DMS53 (cell line): ENCODE measurements at regions not wholly inside any gene's neighbourhood (a gene's known extent, or its start where the extent isn't known, plus 50 kb on each side); places are given as distances from the start of the nearest gene placed in this dataset.
A peak's percentile ranks its signal among the peaks of the same experiment; 100 is the strongest.

Experiments used
- DNase-seq: peaks from one replicate; lab custom pipeline; 2025; lab: John Stamatoyannopoulos, UW

DNA sequence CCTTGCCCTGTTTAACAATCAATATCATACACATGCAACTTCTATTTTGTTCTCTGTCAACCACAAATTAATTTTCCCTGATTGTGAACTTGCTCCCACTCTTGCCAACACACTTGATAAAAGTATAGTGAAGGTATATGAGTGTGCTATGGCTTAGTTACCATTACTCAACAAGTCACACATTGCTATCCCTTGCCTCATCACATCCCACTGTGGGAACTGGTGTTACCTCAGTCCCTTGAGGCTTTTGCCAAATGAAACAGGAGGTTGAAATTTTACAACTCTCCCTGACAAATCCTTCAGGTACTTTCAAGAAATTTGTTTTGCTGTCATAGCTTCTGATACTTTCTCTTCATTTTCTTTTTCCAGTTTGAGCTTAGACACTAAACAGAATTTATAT lies 472.5 kb upstream of the SEMA3D start:
- DNase-seq, result no peak

DNA sequence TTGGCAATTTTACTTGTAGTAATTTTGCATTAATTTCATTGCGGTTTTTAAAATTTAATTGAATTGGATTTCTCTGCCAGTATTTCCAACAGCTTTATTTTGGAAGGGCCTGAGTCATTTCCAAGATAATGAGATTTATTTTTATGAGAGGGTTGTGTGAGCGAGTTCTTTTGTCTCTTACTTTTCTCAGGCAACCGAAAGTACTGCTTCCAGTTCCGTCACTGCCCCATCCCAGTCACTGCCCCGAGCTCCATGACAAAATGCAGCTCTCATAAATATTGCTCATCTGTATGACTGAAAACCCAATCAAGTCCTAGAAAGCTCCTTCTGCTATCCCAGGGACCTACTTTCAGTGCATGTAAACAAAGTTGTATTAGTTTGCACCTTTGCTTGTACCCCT lies 468.4 kb upstream of the SEMA3D start:
- DNase-seq, result no peak

- no peak for DNase-seq
Measured at GRCh38 chr7:85644272-85644671, 457.4 kb upstream of the SEMA3D start.

GRCh38 chr7:85641331-85641730 lies 454.5 kb upstream of the SEMA3D start:
- no peak for DNase-seq

DNA sequence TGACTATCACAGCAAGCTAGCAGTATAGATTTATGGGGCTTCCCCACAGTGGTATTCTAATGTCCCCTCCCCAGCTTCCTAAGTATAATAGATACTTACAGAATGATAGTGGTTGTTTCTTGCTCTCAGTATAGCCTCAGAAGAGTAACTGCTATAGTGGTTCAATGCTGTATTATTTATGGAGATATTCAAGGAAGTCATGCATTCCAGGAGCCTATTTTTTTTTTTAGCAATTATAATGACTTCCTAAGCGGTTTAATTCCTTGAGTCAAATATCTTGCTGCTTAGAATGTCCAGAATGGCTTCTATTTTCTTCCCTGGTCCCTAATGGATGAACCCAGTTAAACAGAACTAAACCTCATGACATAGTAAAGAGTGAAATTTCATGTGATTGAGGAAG lies 451.5 kb upstream of the SEMA3D start:
- no peak for DNase-seq

- peak; percentile 89 for DNase-seq
Measured at GRCh38 chr7:85634951-85635350, 448.1 kb upstream of the SEMA3D start.

DNA sequence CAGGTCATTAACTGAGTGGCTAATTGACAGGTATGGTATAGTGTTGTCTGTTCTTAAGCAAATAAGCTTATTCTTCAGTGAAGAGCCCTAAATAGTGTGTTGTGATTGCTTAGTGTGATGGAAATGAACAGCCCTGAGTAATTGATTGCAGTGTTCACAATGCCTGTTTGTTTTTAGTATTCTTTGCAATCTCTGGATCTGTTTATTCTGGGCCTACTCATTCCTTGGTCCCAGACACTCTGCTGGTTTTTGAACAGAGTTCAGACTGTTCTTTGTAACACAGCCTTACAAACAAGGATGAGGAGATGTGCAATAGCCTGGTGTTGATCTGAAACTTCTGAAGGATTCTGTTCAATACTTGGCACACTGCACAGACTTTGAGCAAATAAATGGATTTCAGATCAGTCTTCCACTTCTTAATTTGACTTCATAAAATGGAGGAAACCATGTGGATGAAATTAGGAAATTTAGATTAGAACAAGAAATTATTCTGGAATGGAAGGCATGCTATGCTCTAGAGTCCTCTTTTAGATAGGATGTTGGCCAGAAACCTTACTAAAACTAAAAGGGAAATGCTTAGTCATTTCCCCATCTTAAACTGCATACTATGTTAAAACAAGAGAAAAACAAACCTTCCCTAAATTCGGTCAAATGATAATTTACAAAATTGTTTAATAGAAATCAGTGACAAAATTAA lies 444.2 kb upstream of the SEMA3D start:
- DNase-seq, result peak; percentile 74

GRCh38 chr7:85627791-85628586 lies 441.1 kb upstream of the SEMA3D start:
- DNase-seq, result no peak

GRCh38 chr7:85622059-85622458 lies 435.2 kb upstream of the SEMA3D start:
- no peak for DNase-seq

GRCh38 chr7:85620936-85621685 lies 434.3 kb upstream of the SEMA3D start:
- no peak for DNase-seq

DNA sequence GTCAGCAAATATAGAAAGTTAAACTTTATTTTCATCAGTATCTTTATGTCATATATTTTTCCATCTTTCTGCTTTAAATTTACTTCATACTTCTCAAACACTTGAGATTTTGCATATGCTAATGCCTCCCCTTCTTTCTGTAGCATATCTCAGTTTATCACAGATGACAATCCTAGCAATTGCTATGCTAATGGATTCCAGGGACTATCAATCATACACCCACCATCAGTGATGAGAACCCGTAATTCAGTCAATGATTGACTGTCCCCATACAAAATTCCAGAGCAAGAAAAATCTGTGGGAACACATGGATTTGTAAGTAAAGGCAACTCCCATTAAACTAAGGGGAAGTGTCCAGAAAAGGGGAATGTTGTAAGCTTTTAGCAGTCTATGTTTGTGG lies 432.4 kb upstream of the SEMA3D start:
- DNase-seq, result no peak

- DNase-seq, result no peak
Measured at GRCh38 chr7:85614684-85615083, 427.8 kb upstream of the SEMA3D start.

GRCh38 chr7:85612514-85612913 lies 425.7 kb upstream of the SEMA3D start:
- DNase-seq, result peak; percentile 70

DNA sequence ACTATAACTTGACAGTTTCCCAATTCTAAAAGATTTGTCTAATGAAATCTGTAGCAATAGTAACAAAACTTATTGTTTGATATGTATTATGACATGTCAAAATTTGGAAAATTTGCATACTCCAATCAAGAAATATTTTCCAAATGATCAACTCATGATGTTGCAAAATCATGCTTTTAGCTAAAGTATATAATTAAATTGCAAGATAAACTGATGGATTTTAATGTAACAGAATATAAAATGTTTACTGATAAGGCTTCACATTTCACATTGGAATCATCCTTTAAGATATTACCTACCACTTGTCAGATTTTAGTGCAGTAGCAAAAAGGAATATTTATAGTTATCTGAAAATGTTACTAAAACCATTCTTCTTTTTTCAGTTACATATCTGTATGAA lies 421.9 kb upstream of the SEMA3D start:
- no peak for DNase-seq

GRCh38 chr7:85602196-85602595 lies 415.3 kb upstream of the SEMA3D start:
- DNase-seq, result no peak

DNA sequence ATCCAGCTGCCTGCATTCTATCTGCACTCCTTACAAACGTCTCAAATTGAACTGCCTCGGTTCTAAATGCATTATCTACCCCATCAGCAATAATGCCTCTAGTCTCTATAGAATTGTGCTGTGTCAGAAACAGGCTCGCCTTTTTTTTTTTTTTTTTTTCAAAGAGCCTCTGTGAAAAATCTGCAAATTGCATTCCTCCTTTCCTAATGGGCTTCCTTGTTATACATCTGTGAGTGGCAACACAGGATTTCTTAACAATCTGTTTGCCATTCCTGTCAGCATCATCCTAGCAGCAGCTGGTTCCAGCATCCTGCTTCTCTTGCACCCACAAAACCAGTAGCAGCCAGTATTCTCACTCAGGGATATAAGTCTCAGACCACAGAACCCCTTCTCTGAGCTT lies 413.5 kb upstream of the SEMA3D start:
- peak; percentile 48 for DNase-seq

GRCh38 chr7:85596827-85597226 lies 410.0 kb upstream of the SEMA3D start:
- DNase-seq, result no peak

DNA sequence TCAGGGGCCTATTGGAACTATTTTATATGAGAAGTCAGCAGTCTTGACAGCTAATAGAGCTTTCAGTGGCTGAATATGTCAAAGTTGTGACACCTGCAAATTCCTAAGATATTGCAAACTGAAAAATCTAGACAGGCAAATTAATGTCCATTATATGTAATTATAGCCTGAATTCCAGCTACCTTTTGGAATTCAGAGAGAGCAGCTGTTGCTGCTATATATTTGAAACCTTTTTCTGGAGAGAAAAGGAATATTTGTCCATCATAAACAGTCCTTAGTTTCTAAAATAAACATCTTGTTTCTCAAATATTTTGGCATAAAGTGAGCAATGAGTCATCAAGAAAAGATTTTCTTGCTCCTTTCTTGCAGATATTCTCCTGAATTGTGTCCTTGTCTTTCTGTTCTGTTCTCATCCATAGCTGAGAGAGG lies 408.9 kb upstream of the SEMA3D start:
- no peak for DNase-seq

GRCh38 chr7:85593355-85593754 lies 406.5 kb upstream of the SEMA3D start:
- DNase-seq, result peak; percentile 55

DNA sequence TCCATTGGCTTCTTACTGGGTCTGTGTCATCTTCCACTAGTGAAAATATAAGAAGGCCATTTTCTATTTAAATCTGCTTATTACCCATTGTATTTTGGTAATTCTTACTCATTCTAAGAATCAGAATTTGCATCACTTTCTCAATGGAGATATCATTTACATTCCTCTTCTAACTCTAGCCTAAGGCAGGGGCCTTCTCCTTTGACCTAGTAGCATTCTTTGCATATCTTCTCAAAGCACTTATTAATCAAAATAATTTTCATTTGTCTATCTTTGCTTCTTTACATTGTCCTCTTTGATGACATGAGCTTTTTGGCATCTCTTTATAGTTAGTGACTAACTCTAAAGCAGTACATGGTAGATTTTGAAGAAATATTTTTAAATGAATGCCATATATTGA lies 400.9 kb upstream of the SEMA3D start:
- DNase-seq, result no peak

DNA sequence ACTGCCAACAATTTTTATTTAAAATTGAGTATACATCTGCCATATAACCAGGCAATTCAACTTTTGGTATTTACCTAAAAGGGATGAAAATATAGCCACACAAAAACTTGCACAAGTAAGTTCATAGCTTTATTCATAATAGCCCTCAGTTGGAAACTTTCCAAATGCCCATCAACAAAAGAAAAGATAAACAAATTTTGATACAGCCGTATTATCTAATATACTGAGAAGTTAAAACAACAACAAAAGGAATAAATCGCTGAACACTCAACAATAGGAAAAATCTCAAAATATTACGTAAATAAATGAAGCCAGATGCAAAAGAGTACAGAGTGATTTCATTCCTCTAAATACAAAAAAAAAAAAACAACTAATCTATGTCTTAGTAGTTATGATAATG lies 399.2 kb upstream of the SEMA3D start:
- DNase-seq, result no peak

GRCh38 chr7:85583131-85583953 lies 396.5 kb upstream of the SEMA3D start:
- no peak for DNase-seq
